ENCODE measurements at regions not wholly inside any gene's neighbourhood (a gene's known extent, or its start where the extent isn't known, plus 50 kb on each side); places are given as distances from the start of the nearest gene placed in this dataset.
"Not testable (repeated sequence)": the region's sequence is repeated elsewhere in the genome, so short reads cannot be mapped to it uniquely, and the experiment has no call there.

GRCh38 chr15:34490417-34491193, 53.0 kb upstream of the GOLGA8A start:
- WGBS, 2 donors = 16 to 18% methylated on average over 12 to 38 of the region's 38 CpGs
- intact Hi-C loops (cut with DNase I; ENCODE audit: low total_unique reads) = no loop called here
- no peak for TF ChIP-seq POLR2A (IDR thresholded peaks at IDR 0.05)
- TF ChIP-seq, protein P1, sequence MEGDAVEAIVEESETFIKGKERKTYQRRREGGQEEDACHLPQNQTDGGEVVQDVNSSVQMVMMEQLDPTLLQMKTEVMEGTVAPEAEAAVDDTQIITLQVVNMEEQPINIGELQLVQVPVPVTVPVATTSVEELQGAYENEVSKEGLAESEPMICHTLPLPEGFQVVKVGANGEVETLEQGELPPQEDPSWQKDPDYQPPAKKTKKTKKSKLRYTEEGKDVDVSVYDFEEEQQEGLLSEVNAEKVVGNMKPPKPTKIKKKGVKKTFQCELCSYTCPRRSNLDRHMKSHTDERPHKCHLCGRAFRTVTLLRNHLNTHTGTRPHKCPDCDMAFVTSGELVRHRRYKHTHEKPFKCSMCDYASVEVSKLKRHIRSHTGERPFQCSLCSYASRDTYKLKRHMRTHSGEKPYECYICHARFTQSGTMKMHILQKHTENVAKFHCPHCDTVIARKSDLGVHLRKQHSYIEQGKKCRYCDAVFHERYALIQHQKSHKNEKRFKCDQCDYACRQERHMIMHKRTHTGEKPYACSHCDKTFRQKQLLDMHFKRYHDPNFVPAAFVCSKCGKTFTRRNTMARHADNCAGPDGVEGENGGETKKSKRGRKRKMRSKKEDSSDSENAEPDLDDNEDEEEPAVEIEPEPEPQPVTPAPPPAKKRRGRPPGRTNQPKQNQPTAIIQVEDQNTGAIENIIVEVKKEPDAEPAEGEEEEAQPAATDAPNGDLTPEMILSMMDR (IDR thresholded peaks at IDR 0.05) = no peak
- no peak overlapping the region for H3K4me3 ChIP-seq (ENCODE audit: low read depth, poor library complexity, severe bottlenecking)
- no peak for DNase-seq (ENCODE audit: low spot score in 2 of 2)

DNA sequence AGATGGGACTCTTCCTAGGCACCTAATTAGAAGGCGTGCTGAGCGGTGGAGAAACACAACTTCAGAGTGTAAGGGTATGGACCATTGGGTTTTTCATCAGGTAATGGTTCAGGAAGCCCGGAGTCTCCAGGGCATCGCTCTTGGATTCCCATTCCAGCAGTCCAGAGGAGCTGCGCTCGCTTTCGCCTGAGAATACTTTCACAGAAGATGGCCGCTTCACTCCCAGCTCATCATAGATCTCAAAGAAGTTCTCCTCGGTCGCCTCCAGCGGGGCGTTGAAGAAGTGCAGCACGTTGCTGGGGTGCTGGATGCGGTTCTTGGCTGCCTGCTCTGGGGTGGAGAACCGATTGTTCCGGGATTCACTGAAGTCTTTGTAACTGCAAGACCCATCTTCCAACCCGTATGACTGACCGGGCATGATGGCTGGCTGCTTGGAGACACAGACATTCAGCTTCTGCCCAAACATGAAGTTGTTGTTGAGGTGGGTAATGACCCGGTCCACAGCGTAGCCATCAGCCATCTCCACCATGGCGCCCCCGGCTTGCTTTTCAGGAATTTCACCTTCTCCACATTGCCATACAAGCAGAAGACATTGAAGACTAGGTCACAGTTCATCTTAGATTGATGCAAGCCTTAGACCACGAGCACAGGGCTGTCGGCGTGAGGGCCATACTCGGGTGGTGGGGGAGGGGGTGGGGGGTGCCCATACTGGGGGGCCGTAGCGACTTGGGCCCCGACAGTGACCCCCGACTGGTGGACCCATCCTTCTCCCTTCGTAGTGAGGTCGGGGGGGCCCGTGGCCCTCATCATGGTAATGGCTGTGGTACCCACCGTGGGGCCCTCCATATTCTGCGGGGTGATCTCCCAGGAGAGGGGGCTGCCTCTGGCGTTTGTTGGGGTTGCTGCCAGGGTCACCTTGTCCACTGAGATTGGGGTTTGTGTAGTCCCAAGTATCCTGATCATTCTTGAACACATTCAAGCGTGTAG, 51.7 kb upstream of the GOLGA8A start:
- DNase-seq (ENCODE audit: low spot score in 2 of 2); intact Hi-C loops (cut with DNase I; ENCODE audit: low total_unique reads); H3K4me3 ChIP-seq (ENCODE audit: low read depth, poor library complexity, severe bottlenecking): not testable (repeated sequence)
- 89 to 92% methylated on average over 36 to 37 of the region's 37 CpGs for WGBS, 2 donors

Small RNA genes in the stretch of these regions (microRNA-seq; reads per million reads assigned to microRNA genes)
- gene MIR1233-2 (ENCODE audit: borderline number of aligned reads in 1 of 2, borderline replicate concordance in 2 of 2) = 0 reads per million in 2 donors

Measured in lower leg skin (tissue), 4 donors.